Endothelial cell of umbilical vein (primary cell): ENCODE measurements at regions not wholly inside any gene's neighbourhood (a gene's known extent, or its start where the extent isn't known, plus 50 kb on each side); places are given as distances from the start of the nearest gene placed in this dataset.

Experiments used
- BruUV-seq: library from RNA; stranded (reverse); fragments of 400-500 nt; replicated peaks from 2 replicates; lab custom pipeline; 2021; lab: Mats Ljungman, UMichigan
- CTCF ChIA-PET: fragments of 300-600, 350-600 bp; sonication (Branson Sonifier 250); formaldehyde crosslinking; loops from one replicate; lab custom pipeline; 2021; ENCODE audit warnings: antibody characterized with exemption, inconsistent platforms; lab: Charles Lee
- POLR2A ChIA-PET: fragments of 300-600, 350-600 bp; sonication (Branson Sonifier 250); formaldehyde crosslinking; loops from one replicate; lab custom pipeline; 2021; ENCODE audit warnings: antibody characterized with exemption, inconsistent platforms; lab: Charles Lee
- DNase-seq: peaks from one replicate; pipeline ENCODE4 v3.0.0-alpha.2; 2011; ENCODE audit warnings: low read depth, low spot score
- FAIRE-seq: peaks from 2 replicates; lab custom pipeline; 2011; peaks lifted over from hg19 to GRCh38; lab: Jason Lieb, UNC
- H2AFZ ChIP-seq: 2 replicates; pipeline ENCODE4 v1.6.0; 2012; ENCODE audit warnings: low read depth, low read length, control low read depth, inconsistent platforms
- H3K27ac ChIP-seq: 2 replicates; pipeline ENCODE4 v1.5.1; 2011; ENCODE audit warnings: low read depth, mild to moderate bottlenecking, control low read depth, low read length, moderate library complexity; ENCODE audit not compliant: insufficient read depth
- H3K27me3 ChIP-seq, 2 experiments: 2 replicates each; pipeline versions ENCODE4 v1.6.0 to v1.6.1; 2011; ENCODE audit warnings: low read length in 2 of 2, mixed read lengths in 1 of 2; ENCODE audit not compliant: control insufficient read depth in 2 of 2, insufficient read depth in 2 of 2
- H3K36me3 ChIP-seq, 2 experiments: 2 replicates in 1 of 2; 3 replicates in 1 of 2; pipeline ENCODE4 v1.5.1; 2011; ENCODE audit warnings: low read length in 2 of 2, mild to moderate bottlenecking in 1 of 2, moderate library complexity in 1 of 2; ENCODE audit not compliant: control insufficient read depth in 2 of 2, insufficient read depth in 2 of 2; ENCODE audit errors: extremely low read depth in 1 of 2
- H3K4me1 ChIP-seq: 3 replicates; pipeline ENCODE4 v1.5.1; 2011; ENCODE audit warnings: mild to moderate bottlenecking, low read length; ENCODE audit not compliant: control insufficient read depth, insufficient read depth; ENCODE audit errors: extremely low read depth
- H3K4me2 ChIP-seq: 2 replicates; pipeline ENCODE4 v1.6.1; 2011; ENCODE audit warnings: low read length, control low read depth, mixed read lengths; ENCODE audit not compliant: insufficient read depth
- H3K4me3 ChIP-seq, 3 experiments: fragments of 200-600 bp in 1 of 3; sonication (generic), shearing (Covaris generic) in 1 of 3; replicated peaks in 1 of 3; 2 replicates each; pipeline ENCODE4 v1.5.1; 2011 to 2016; ENCODE audit warnings: control low read depth in 3 of 3, low read length in 3 of 3, mild to moderate bottlenecking in 2 of 3, inconsistent platforms in 1 of 3, low read depth in 1 of 3, moderate library complexity in 1 of 3; ENCODE audit not compliant: insufficient read depth in 1 of 3
- H3K79me2 ChIP-seq: 2 replicates; pipeline ENCODE4 v1.6.0; 2012; ENCODE audit warnings: low read length, inconsistent platforms; ENCODE audit not compliant: control insufficient read depth, insufficient read depth
- H3K9ac ChIP-seq: replicated peaks from 2 replicates; pipeline ENCODE3; 2011; ENCODE audit warnings: low read length, control low read depth; ENCODE audit not compliant: insufficient read depth; ENCODE audit errors: extremely low read depth
- H3K9me1 ChIP-seq: replicated peaks from 3 replicates; pipeline ENCODE4 v1.6.0; 2011; ENCODE audit warnings: mild to moderate bottlenecking, low read length; ENCODE audit not compliant: control insufficient read depth, insufficient read depth; ENCODE audit errors: extremely low read depth
- H3K9me3 ChIP-seq: replicated peaks from 2 replicates; pipeline ENCODE4 v1.5.1; 2012; ENCODE audit warnings: low read length, inconsistent platforms; ENCODE audit not compliant: control insufficient read depth, insufficient read depth
- H4K20me1 ChIP-seq: replicated peaks from 2 replicates; pipeline ENCODE3; 2011; ENCODE audit warnings: mild to moderate bottlenecking, low read length; ENCODE audit not compliant: control insufficient read depth, insufficient read depth; ENCODE audit errors: extremely low read depth
- EZH2 ChIP-seq: IDR thresholded peaks from 2 replicates; pipeline ENCODE4 v1.6.1; 2012; ENCODE audit warnings: borderline replicate concordance, low read depth, mild to moderate bottlenecking, moderate library complexity, low read length, inconsistent platforms; ENCODE audit not compliant: severe bottlenecking
- FOS ChIP-seq: IDR thresholded peaks from 2 replicates; pipeline ENCODE4 v1.6.1; 2011; ENCODE audit warnings: mild to moderate bottlenecking, low read length, moderate library complexity, borderline replicate concordance; ENCODE audit not compliant: insufficient read depth
- GATA2 ChIP-seq: IDR thresholded peaks from 2 replicates; pipeline ENCODE4 v1.7.0; 2011; ENCODE audit warnings: low read depth, mild to moderate bottlenecking, moderate library complexity, mixed read lengths, low read length; ENCODE audit not compliant: insufficient read length, insufficient read depth
- JUN ChIP-seq: IDR thresholded peaks from 2 replicates; pipeline ENCODE4 v1.6.1; 2011; ENCODE audit warnings: borderline replicate concordance, low read depth; ENCODE audit not compliant: insufficient read length, insufficient read depth
- MYC ChIP-seq: IDR thresholded peaks from one replicate; pipeline ENCODE4 v1.6.1; 2011; ENCODE audit warnings: mild to moderate bottlenecking, low read depth, low read length
- POLR2A ChIP-seq: IDR thresholded peaks from 2 replicates; pipeline ENCODE4 v1.6.1; 2012; ENCODE audit warnings: low read depth, mild to moderate bottlenecking, control low read depth, low read length
- POLR2AphosphoS5 ChIP-seq: IDR thresholded peaks from 2 replicates; pipeline ENCODE4 v1.6.1; 2012; ENCODE audit warnings: low read depth, mild to moderate bottlenecking, control low read depth, low read length, moderate library complexity; ENCODE audit not compliant: insufficient read depth
- dilution Hi-C: fragments of 300-500 bp; cut with MboI; formaldehyde crosslinking; loops from one replicate; pipeline ENCODE4 v1.15.0; 2019; ENCODE audit warnings: low sequenced_read_pairs; ENCODE audit not compliant: extremely low pct_ligation_motif_present
- intact Hi-C: fragments of 100-400 bp; cut with micrococcal nuclease; formaldehyde crosslinking; loops from one replicate; pipeline ENCODE4 v1.10.0; 2022
- TF ChIP-seq, protein P1 (sequence below), 2 donors: IDR thresholded peaks; 1 replicate in 1 of 2; 2 replicates in 1 of 2; pipeline ENCODE4 v1.5.1; 2011; ENCODE audit warnings: low read length in 2 of 2, mild to moderate bottlenecking in 2 of 2, moderate library complexity in 2 of 2, control low read depth in 1 of 2, inconsistent platforms in 1 of 2, low read depth in 1 of 2; ENCODE audit not compliant: insufficient read depth in 1 of 2; ENCODE audit errors: extremely low read depth in 1 of 2
- TF ChIP-seq, protein P2 (sequence below): IDR thresholded peaks from 2 replicates; pipeline ENCODE4 v1.6.1; 2011; ENCODE audit not compliant: insufficient read depth, insufficient read length

DNA sequence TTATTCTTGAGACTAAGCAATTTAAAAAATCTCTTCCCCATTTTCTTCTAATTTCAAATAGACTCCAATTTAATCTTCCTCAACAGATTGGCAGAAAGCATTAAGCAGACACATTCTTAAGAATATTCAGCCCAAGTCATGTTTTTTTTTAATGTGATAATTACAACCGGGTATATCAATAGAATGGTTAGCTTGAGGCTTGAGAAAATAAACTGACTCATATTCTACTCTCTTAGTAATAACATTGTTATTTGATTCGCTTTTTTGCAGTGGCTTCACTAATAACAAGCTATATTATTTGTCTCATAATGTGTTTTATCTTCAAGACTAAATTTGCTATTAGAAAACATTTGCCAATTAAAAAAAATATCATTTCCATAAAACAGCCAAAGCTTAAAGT, 488.6 kb upstream of the RGS18 start:
- dilution Hi-C loops (no loop called here), intact Hi-C loops (loop anchor here (5.0 kb wide), 1 partner anchor 843 kb away; no protein-coding TSS in a partner anchor)
- Histone ChIP-seq H3K36me3 (no peaks in the 10 kb centered on the region), H3K27ac (no peak overlapping the region), H2AFZ (no peak overlapping the region), H3K4me2 (no peak overlapping the region), H4K20me1 (no peaks in the 10 kb centered on the region), H3K27me3 (no peaks in the 10 kb centered on the region), H3K9me3 (no peaks in the 10 kb centered on the region), H3K4me3 (no peak overlapping the region), H3K9me1 (no peaks in the 10 kb centered on the region), H3K79me2 (no peaks in the 10 kb centered on the region), H3K9ac (no peak overlapping the region), H3K4me1 (no peaks in the 10 kb centered on the region)
- no TSS peak for BruUV-seq
- POLR2A ChIA-PET, result no interaction called here
- no peak for TF ChIP-seq JUN
- no peak for TF ChIP-seq GATA2
- TF ChIP-seq MYC, result no peak
- TF ChIP-seq, protein P1, sequence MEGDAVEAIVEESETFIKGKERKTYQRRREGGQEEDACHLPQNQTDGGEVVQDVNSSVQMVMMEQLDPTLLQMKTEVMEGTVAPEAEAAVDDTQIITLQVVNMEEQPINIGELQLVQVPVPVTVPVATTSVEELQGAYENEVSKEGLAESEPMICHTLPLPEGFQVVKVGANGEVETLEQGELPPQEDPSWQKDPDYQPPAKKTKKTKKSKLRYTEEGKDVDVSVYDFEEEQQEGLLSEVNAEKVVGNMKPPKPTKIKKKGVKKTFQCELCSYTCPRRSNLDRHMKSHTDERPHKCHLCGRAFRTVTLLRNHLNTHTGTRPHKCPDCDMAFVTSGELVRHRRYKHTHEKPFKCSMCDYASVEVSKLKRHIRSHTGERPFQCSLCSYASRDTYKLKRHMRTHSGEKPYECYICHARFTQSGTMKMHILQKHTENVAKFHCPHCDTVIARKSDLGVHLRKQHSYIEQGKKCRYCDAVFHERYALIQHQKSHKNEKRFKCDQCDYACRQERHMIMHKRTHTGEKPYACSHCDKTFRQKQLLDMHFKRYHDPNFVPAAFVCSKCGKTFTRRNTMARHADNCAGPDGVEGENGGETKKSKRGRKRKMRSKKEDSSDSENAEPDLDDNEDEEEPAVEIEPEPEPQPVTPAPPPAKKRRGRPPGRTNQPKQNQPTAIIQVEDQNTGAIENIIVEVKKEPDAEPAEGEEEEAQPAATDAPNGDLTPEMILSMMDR (IDR thresholded peaks at IDR 0.05; ENCODE audit: extremely low read depth in 1 of 2, insufficient read depth in 1 of 2, low read depth in 1 of 2, low read length in 2 of 2), result no peak
- no peak for TF ChIP-seq POLR2A
- TF ChIP-seq FOS, result no peak
- TF ChIP-seq POLR2AphosphoS5, result no peak
- TF ChIP-seq, protein P2, sequence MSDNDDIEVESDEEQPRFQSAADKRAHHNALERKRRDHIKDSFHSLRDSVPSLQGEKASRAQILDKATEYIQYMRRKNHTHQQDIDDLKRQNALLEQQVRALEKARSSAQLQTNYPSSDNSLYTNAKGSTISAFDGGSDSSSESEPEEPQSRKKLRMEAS, result no peak
- no peak for TF ChIP-seq EZH2
- CTCF ChIA-PET, result interaction anchor here (1.0 to 1.4 kb wide), 2 partner anchors 8 to 12 kb away, joined by 3 to 4 read pairs; no protein-coding TSS in a partner anchor
- DNase-seq, result peak; percentile 4
- no peak for FAIRE-seq
